ENCODE measurements at regions not wholly inside any gene's neighbourhood (a gene's known extent, or its start where the extent isn't known, plus 50 kb on each side); places are given as distances from the start of the nearest gene placed in this dataset.

DNA sequence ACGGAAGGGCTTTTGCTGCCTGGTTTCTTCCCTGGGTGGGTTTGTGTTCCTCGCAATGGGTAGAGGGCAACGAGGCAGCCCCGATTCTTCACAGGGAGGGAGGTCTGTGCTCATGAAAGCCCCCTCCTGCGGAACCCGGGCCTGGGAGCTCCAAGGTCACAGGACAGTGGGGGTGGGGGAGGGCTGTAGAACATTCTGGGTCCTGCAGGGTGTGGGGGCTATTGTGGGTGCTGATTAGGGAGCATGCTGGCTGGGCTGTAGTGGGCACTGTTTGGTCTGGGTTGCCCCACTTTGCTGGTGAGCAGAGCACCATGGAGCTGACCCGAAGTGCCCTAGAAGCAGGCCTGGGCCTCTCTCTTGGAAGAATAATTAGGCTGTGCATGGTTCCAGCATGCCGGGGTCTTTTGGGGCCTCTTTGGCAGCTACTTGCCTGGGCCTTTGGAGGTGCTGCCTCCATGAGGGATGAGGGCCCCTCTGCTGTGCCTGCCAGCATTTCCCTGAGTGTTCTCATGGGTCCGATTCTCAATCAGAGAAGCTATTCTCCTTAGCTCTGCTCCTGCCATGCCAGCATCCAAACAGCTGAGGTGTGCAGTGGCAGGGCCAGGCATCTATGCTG, 232.2 kb upstream of the HS6ST1 start:
- TF ChIP-seq, protein P1, sequence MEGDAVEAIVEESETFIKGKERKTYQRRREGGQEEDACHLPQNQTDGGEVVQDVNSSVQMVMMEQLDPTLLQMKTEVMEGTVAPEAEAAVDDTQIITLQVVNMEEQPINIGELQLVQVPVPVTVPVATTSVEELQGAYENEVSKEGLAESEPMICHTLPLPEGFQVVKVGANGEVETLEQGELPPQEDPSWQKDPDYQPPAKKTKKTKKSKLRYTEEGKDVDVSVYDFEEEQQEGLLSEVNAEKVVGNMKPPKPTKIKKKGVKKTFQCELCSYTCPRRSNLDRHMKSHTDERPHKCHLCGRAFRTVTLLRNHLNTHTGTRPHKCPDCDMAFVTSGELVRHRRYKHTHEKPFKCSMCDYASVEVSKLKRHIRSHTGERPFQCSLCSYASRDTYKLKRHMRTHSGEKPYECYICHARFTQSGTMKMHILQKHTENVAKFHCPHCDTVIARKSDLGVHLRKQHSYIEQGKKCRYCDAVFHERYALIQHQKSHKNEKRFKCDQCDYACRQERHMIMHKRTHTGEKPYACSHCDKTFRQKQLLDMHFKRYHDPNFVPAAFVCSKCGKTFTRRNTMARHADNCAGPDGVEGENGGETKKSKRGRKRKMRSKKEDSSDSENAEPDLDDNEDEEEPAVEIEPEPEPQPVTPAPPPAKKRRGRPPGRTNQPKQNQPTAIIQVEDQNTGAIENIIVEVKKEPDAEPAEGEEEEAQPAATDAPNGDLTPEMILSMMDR (IDR thresholded peaks at IDR 0.05): no peak
- no peak for TF ChIP-seq POLR2AphosphoS5 (IDR thresholded peaks at IDR 0.05)

Data from gastroesophageal sphincter (tissue), 3 donors.